Activated CD8-positive, alpha-beta memory T cell treated with anti-CD3 and anti-CD28 coated beads for 48 hours (primary cell): ENCODE measurements at regions not wholly inside any gene's neighbourhood (a gene's known extent, or its start where the extent isn't known, plus 50 kb on each side); places are given as distances from the start of the nearest gene placed in this dataset.

Experiments
- DNase-seq, 3 experiments: peaks; one replicate each; pipeline ENCODE4 v3.0.0-alpha.2; 2020; ENCODE audit warnings: low read depth in 2 of 3, low spot score in 2 of 3

DNA sequence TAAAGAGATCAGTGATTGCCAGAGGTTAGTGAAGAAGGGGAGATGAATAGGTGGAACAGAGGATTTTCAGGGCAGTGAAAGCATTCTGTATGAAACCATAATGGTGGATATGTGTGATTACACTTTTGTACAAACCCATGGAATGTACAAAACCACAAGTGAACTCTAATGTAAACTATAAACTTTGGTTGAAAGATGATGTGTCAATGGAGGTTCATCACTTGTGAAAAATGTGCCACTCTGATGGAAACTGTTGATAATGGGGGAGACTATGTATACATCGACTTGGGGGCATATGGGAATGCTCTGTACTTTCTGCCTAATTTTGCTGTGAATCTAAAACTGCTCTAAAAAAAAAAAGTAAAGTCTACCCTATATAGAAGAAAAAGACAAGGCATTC is 68.7 kb upstream of the ARHGEF3 start:
- no peak for DNase-seq

DNA sequence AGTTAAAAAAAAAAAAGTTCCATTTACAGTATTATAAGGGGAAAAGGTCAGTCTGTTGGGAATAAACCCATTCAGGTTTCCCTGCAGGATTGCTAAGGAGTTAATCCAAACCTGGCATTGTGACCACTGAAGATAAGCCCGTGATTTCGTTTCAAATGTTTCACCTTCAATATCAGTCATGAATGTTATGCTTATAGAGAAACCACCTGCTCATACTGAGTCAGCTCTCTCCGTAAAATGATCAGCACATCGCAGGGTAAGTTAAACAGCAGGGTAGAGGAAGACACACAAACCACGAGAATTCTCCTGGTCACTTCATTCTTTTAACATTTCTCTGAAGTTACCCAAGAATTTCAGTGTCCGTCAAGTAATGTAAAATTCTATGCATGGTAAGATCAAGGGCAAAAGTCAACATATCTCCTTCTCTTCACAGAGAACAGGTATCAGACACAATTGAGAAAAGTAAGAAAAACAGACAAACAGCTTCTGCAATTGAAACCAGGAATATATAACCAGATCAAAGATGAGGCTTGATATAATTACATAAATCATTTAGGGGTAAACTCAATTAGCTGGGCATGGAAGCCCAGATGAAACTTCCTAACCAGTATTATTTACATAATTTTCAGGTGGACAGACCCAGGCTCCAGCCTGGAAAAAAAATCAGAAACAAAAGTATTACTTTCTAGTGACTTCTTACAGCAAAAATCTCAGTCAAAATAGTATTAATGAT is 67.6 kb upstream of the ARHGEF3 start:
- no peak for DNase-seq

DNA sequence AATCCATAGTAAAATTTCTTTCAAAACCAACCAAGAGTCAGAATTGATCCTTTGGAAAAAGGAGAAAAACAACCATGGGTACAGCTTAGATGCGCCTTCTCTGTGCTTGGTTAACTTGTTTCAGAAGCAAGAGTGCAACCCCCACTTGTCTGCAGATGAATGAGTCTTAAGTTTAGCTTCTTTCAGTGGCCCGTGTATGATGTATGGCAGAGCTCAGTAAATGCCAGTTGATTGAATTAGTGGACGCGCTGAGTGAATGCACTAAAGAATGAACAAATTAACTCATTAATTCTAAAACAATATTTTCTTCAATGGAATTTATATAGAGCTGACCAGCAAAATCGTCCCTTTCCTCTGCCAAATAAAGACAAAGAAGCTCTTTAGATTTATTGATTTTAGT is 67.0 kb upstream of the ARHGEF3 start:
- DNase-seq = no peak

DNA sequence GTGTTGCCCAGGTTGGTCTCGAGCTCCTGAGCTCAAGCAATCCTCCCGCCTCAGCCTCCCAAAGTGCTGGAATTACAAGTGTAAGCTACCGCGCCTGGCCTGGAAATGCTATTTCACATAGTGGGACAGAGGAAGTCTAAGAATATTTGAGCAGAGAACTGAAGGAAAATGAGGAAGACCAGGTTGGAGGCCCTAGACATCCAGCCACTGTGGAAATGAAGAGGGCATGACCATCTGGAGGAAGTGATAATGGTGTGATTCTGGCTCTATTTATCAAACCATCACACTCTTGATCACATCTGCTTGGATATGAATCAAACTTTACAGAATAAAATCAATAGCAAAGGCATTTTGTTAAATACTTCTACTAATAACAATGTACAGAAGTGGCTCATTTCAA is 65.9 kb upstream of the ARHGEF3 start:
- DNase-seq = no peak

DNA sequence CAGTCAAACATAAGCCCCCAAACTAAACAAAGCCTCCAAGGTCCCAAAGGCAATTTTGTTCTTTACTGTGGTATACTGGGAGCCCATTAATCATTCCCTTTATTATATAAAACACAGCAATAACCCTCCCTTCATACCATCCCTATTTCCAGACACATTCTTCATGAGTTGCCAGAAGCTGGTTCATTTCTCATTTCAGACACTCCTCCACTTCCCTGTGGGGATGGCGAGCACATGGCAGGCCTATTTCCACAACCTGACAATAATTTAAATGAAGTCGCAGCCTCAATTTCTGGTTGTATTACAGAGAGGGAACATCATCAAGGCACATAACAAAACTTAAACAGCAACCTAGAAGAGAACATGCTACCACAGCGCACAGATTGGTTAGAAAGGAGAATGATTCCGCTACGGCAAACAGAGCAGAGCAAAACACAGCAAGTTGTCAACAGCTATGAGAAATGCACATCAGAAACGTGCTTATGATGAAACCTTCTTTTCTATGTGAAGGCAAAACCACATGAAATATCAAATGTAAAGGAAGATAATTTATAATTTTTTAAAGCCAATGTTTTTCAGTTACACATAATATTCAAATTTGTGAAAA is 63.3 kb upstream of the ARHGEF3 start:
- DNase-seq = no peak

DNA sequence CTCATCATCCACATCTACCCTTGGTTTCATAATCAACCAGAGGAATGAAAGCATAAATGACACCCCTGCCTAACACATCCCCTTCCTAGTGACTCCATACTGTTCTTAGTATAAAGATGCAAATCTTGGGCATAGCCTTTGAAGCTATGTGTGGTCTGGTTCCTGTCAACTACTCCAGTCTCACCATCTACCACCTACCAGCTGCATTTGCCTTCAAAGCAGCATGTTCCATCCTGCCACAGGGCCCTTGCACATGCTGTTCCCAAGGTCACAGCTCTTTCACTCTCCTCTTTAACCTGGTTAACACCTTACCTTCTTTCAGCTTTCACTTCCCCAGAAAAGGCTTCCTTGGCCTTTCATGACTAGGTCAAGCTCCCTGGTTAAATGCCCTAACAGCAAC is 62.3 kb upstream of the ARHGEF3 start:
- DNase-seq = no peak

DNA sequence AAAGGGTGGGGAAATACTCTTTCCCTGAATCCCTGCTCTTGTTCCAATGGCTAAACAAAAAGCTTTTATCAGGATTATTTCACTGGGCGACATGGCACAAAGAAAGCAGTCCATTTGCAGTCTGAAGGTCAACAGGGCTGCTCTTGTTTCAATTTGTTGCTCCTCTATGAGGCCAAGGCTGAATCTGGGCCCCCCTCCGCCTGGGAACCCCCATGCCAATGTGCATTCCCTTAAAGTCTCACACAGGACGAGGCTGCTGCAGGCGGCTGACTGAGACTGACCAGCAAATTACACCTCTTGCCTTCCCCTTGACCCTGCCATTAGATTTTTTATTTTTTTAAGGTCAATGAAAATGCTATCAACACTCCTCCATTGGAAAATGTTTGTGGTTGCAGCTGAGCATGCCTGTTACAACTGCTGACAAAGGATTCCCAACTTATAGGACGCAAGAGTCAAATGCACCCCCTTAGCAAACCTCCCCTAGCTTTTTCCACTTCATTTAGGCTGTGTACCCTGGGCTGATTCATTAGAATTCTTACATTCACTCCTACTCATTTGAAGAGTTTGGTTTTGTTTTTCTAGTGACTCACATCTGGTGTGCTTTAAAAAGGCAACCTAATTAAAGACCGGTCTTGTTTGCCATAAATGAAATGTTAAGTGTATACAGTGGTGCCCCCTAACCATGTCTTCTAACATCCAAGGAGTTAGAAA is 60.8 kb upstream of the ARHGEF3 start:
- no peak for DNase-seq

DNA sequence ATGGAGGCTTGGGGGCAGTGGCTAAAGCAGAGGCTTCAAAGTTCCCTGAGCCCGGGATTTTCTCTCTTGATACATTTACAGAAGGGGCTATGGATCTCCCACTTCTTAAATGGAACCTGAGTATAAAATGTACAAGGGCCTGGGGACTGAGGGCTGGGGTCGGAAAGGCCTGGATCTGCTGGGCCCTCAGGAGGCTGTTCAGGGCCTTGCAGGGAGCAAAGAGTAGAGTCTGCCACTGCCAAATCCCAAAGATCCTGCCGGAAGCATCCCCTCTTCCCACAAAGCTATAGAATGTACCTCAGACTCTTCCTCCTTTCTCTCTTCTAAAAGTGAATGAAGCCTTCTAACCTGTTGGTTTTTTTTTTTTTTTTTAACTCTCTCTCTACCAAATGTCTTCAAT is 59.8 kb upstream of the ARHGEF3 start:
- DNase-seq = no peak

DNA sequence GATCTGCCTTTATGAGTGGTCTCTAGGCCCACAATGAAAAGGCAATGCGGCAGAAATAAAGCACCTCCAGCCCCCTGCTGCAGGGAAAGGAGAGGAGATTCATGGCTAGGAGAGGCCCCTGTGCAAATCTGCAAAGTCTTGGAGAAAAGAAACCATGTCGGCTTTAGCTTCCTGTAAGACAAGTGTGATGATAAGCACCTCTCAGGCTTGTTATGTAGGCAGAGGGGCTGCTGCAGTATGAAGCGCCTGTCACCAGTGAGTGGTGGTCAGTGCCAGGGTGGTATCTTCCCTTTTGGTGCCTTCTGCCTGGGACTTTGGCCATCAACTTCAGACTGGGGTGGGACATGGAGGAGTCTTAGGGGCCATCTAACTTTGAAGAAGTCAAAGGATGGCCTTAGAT is 59.2 kb upstream of the ARHGEF3 start:
- DNase-seq = no peak

DNA sequence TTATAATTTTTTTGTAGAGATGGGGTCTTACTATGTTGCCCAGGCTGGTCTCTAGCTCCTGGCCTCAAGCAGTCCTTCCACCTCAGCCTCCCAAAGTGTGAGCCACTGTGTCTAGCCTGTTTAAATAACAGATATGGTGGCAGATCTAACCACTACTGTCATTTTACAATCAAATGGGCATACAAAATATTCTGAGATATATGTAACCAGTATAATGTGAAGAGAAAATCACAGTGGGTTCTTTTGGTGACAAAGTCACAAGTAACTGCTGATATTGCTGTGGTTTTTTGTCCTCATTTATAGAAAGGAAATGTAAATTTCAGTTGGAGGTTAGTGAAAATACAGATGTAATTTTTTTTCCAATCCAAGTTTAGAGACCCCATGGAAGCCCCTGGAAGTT is 58.6 kb upstream of the ARHGEF3 start:
- no peak for DNase-seq

DNA sequence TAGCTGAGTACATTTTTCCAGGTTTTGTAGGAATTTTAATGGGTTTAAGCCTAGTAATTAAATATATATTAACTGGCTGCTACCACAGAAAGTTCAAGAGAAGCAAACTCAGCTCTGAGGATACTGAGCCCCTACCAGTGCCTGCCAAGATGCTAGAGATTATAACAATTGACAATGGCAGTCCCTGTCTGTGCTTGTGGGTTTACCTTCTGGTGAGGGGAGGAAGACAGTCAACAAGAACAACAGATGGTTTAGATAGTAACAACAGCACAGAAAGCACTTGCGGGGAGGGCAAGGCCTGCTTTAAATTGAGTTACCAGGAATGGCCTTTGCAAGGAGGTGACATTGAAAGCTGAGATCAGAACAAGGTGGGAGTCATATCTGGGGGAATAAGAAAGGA is 56.6 kb upstream of the ARHGEF3 start:
- DNase-seq = no peak

DNA sequence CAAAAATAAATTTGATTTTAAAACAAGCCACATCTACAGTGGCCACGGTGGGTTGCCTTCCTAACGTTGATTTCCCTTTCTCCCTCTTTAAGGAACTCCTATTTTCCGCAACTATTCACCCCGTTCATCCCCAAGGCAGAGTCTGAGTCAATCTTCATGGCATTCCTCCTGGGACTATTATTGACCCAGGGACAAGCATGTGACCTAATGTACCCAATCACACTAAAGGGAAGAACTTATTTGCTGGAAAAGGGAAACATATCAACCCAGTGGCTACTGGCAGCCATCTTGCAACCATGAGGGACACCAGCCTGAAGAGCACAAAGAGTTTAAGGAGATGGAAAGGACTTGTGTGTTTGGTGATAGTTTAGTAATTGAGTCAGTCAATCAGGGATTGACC is 55.4 kb upstream of the ARHGEF3 start:
- DNase-seq = no peak

DNA sequence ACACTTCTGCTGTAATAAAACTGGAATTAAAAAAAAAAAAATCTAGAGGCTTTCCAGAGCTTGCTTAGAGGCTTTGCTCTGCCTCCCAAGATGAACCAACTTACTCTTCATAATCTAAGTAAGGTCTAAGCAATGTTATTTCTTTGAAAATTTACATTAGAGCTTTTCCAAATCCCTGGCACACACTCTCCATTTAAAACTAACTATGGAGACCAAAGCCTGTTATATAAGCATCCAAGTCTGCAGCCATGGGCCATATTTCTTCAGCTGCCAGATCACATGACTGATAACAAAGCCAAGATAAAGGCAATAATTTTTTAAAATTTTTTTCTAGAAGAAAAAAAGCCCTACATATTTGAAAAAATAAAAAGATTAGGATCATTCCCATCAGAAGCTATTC is 55.0 kb upstream of the ARHGEF3 start:
- no peak for DNase-seq

DNA sequence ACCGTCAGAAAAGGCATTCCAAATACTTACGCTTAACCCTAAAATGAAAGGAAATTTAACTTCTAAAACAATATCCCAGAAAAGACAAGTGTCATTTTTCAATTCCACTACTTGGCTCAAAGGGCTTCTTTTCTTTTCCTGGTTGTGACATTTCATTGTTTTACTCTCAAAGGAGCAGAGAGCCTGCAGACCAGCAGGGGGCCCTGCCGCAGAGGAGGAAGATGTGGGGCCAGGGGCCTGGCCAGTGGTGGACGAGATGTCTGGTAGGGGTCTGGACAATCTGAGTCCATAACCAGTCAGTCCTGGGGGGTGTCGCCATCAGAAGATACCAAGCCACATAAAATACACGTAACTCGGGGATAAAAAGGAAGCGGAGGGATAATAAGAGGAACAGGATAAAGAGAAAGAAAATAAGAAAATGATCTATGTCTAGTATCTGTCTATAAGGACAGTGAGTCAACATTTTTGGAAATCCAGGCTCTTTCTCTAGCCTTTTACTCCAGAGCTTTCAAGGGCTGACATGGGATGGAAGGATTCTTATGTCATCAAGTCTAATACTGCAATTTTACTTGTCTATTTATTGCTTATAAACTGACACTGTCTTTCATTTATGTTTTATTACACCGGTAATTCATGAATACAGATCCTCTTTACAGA is 54.2 kb upstream of the ARHGEF3 start:
- DNase-seq = no peak

DNA sequence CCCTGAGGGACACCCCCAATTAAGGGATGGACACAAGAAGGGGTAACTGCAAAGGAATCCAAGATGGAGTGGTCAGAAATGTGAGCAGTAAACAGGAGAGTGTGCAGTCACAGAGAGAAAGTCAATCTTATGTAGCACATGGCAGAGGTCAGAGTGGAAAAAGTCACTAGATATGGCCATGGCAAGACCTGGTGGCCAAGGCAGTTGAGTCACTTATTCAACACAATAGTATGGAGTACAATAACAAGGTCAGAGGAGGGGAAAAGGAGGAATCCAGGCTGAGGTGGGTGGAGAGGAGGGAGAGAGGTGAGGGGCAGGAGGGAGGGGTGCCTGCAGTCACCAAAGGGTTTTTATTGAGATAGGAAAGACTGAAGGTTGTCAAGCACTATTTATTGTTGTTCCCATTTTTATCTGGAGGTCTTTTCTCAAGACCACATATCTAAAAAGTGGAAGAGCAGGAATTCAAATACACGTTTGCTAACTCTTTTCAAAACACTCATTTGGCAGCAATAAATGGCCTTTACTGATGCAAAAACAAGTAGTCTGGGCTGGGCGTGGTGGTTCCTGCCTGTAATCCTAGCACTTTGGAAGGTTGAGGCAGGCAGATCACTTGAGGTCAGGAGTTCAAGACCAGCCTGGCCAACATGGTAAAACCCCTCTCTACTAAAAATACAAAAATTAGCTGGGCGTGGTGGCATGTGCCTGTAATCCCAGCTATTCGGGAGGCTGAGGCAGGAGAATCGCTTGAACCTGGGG is 53.3 kb upstream of the ARHGEF3 start:
- no peak for DNase-seq

DNA sequence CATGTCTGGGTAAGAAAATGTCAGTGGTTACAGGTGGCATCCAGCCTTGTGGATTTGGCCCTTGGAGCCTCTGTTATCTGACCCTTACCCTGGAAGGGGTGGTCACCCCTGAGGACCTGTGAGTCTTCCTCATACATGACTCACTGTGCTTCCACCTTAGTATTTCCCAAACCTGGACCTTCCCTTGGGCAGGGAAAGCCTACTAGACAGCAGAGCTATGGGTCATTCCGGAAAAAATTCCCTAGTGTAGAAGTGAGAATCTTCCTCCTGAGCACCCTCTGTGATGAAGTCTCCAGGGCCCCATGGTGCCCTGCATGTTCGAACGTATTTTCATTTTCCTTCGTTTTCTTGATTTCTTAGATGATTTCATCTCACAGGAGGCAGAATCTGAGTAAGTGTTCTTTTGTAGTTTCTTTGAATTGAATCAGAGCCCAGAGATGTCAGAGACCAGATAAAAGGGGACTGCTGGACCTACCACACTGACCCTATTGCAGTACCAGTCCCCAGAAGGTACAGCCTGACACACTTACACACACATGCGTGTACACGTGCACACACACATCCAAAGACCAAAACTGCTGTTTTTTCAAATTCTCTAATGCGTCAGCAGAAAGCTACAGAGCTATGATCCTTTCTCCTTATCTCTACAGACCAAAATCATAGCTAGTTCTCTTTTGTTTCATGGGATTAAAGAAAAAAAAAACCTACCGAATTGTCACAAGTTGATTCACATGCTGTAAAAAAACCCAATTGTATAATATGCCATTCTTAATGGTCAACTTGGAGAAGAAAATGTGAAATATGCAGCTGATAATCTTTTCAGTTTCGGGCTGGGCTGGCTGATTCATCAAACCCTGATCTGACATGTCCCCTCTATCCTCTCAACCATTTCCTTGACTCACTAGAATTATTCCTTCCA is 50.5 kb upstream of the ARHGEF3 start:
- DNase-seq = no peak
